ENCODE measurements at regions not wholly inside any gene's neighbourhood (a gene's known extent, or its start where the extent isn't known, plus 50 kb on each side); places are given as distances from the start of the nearest gene placed in this dataset.
"Not testable (repeated sequence)": the region's sequence is repeated elsewhere in the genome, so short reads cannot be mapped to it uniquely, and the experiment has no call there.

DNA sequence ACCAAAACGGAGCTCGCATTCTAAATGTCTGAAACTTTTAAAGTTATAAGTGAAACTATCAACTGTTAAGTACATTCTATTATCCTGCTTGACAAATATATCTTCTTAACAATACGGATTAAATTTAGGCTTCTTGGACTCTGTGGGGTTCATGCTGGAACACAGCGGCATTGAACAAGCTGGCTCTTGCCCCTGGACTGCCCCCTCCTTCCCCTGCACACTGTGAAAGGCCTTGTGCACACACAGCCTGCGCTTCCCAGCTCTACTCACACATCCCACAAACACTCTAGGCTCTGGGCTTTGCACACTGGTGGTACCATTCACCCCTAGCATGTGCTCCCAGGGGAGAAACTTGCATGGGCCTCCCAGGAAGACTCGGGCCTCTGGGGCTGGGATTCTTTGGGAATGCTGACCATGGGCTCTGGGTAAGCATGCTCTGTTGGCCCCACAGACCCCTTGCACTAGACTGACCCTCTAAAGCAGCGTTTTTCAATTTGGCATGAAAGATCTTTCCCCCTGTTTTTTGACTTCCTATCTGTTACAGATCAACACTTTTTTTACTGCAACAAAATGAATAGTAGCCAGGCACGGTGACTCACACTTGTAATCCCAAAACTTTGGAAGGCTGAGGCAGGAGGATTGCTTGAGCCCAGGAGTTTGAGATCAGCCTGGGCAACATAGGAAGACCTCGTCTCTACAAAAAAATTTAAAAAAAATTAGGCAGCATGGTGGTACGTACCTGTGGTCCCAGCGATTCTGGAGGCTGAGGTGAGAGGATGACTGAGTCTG, 96.2 kb upstream of the CPM start:
- DNase-seq, result no peak

- DNase-seq, result no peak
Observed at GRCh38 chr12:69030321-69030720, 97.3 kb upstream of the CPM start.

- DNase-seq, result no peak
Observed at GRCh38 chr12:69036533-69036932, 103.6 kb upstream of the CPM start.

GRCh38 chr12:69036999-69037398, 104.0 kb upstream of the CPM start:
- DNase-seq, result no peak

DNA sequence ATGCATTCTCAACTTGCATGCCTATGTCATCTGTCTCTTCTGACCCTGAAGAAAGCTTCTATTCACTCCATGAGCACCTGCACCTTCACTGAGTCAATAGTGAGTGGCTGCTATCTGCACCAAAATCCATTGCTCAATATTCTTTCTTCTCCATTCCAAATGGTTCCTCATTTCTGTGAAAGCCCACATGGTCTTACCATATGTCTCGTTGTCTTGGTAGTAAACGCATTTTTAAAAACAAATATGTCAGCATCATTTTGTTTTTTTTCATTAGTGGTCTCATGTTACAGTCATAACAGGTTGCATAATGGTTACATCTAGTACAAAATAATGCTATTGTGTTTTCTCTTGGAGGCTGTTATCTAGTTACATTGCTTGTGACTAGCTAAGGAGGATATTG, 106.9 kb upstream of the CPM start:
- no peak for DNase-seq

GRCh38 chr12:69042557-69042956, 109.6 kb upstream of the CPM start:
- DNase-seq, result no peak

DNA sequence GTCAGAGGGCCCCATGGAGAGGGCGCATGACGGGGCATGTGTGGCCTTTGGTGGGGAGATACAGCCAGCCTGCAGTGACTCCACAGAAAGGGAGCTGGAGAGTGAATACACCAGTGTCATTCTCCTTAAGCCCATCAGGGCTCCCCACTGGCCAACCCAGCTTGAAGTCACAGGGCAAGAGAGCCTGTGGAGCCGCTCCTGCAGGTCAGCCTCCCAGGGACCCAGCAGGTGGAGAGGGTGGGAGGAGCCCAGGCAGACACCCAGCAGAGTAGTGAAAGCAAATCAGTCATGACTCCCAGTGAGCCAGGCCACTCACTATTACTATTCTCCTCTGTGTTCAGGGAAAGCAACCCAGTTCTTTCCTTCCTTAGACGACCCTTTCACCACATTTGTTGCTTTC, 110.0 kb upstream of the CPM start:
- no peak for DNase-seq

DNA sequence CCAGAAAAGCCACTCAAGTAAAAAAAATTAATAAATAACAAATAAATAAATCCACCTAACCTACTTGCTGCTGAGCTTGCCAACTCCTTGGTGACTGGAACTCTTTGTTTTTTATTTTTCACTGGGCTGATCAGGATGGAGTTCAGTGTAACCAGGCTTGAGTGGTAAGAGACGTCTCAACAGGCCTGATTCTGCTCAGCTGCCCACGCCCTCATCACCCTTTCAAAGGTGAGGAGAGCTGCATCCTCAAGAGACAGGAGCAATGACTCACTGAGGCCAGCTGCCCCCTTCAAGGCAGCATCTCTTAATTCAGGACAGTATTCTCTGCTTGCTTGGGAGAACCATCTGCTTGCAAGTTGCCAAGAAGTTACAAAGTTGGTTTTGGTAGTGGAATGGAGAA, 111.9 kb upstream of the CPM start:
- DNase-seq, result no peak

DNA sequence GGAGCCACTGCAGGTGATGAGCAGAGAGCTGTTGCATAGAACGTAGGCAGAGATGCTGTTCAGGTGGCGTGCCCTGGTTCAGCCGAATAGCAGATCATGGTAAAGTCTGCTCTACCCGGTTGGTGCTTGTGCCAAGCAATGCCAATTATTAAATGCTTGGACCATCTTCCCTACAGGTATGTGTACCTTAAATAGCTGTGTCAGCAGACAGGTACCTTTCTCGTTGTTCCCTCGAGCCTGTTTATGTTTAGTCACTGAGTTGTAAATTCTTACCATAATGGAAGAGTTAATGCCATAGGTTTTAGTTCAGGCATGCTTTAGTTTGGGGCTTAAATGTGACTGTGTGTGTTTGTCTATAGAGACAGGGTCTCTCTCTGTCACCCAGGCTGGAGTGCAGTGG, 112.5 kb upstream of the CPM start:
- DNase-seq, result no peak

DNA sequence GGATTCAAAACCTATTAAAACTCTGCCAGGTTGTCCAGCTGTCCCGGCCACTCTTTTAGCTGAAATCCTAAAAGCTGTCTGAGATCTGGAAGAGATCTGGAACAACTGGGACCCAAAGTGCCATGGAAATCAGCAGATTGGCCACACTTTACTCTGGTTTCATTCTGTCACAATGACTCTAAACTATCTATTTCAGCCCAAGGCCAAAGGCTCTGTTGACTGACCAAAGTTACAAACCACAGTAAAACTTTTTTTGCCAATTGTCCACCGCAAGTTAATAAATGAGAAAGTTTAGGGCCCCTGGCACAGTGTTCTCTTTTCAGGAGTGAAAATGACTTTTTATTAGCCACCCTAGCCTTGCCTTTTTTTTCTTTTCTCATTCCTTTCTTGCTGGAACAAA, 113.4 kb upstream of the CPM start:
- DNase-seq, result no peak

- DNase-seq, result no peak
Observed at GRCh38 chr12:69046920-69047319, 113.9 kb upstream of the CPM start.

DNA sequence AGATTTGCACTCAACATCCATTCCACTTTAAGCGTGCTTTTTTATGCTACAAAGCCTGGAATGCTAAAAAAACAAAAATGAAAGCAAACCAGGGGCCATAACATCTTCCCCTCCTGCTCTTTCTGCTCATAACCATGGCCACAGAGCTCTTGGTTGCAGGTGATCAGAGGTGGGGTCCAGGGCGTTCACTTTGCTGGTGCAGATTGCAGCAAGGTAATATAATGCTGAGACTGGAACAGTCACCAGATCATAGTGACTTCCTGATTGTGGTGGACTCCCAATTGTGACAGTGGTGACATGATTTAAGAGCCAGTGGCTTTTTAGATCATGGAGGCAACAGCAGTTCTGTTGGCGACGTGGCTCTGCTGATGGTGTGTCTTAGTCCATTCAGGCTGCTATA, 115.0 kb upstream of the CPM start:
- no peak for DNase-seq

GRCh38 chr12:69049855-69050254, 116.9 kb upstream of the CPM start:
- not testable (repeated sequence) for DNase-seq

GRCh38 chr12:69052613-69053408, 119.8 kb upstream of the CPM start:
- DNase-seq, result no peak

DNA sequence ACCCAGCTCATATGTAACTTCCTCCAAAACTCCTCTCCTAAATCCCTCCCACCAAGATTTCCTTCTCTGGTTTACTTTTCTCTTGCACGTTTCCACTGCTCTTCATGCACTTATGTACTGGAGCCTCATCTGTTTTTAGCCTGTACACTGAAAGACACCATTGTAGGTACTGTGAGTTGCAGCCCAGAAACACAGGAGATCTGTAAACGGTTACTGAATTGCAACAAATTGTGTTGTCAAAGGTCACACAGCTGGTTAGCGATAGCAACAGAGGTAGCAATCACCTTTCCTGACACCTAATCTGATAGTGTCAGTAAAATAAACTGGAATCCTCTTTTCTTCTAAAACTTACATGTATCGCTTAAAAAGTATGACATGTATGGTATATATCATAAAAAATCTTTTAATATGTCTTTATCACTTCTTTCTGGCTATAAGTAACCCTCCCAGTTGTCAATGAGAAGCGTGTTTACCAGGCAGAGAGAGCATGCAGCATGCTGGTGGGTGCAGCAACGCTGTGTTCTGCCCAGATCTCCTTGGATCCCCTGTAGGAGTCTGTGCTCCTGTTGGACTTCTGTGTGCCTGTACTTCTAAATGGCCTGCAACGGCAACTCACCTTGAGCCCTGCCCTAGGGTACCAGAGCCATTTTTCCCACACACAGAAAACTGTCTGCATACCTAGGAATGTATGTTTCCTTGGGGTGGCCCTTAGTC, 121.5 kb upstream of the CPM start:
- no peak for DNase-seq

- no peak for DNase-seq
Observed at GRCh38 chr12:69055280-69055679, 122.3 kb upstream of the CPM start.

DNA sequence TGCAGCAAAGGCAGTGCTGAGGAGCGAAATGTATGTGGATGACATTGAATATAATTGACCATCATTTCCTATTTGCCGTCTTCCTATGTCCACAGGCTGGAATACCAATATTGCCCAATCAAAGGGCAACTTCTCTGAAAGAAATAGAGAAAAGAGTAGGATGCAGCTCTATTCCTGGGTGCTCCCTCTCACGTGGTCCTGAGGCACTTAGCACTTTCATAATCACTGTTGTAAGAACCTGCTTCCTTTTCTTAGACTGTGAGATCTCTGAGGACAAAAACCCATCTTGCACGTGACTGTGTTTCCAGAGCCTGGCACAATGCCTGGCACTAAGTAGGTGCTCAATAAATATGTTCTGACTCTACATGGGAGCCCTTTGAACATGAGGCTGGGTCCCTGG, 122.7 kb upstream of the CPM start:
- no peak for DNase-seq

DNA sequence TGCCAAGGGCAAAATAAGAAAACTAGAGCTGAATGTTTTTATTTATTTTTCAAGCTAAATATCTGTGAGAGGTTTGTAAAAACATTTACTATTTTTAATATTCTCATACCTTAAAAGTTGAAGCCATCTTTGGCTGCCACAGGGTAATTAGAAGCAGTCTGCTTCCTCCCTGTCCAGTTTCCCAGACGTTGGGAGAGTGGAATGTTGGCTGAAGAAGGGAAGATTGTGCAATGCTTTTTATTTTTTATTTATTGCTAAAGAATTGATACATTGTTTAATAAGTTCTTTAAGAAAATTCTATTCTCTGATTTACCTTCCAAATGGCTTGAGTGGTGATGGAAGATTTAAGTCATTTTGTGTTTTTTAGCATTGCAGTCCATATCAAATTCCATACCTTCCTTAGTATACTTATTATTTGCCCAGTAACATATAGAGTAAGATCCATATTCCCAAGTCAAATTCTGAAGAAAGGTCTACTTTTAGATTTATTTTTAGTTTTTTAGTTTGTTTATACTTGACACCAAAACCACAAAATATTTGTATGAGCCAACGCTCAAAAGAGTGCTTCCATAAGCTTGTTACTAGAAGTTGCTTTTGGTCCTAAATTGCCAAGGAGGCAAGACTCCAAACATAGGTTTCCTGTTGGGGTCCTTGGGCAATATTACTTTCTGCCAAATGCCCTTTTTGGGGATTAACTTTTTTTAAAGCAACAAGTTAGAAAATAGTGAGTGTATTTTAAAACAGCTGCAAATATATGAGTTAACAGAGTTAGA, 124.0 kb upstream of the CPM start:
- no peak for DNase-seq

- DNase-seq, result no peak
Observed at GRCh38 chr12:69057742-69058141, 124.8 kb upstream of the CPM start.

- DNase-seq, result no peak
Observed at GRCh38 chr12:69059465-69060457, 126.8 kb upstream of the CPM start.
